MM.1S (cell line): ENCODE measurements at regions not wholly inside any gene's neighbourhood (a gene's known extent, or its start where the extent isn't known, plus 50 kb on each side); places are given as distances from the start of the nearest gene placed in this dataset.

Experiments used
- DNase-seq: peaks from one replicate; pipeline ENCODE4 v3.0.0-alpha.2; 2015
- H2AFZ ChIP-seq: fragments of 300-600 bp; sonication (generic); 2 replicates; pipeline ENCODE4 v1.6.0; 2016; ENCODE audit warnings: antibody characterized with exemption, low read length
- H3F3A ChIP-seq: fragments of 300-600 bp; sonication (generic); 2 replicates; pipeline ENCODE4 v1.6.1; 2016; ENCODE audit warnings: mild to moderate bottlenecking, antibody characterized with exemption, low read length, moderate library complexity, mixed read lengths; ENCODE audit not compliant: insufficient read depth
- H3K27ac ChIP-seq: fragments of 300-600 bp; sonication (generic); 2 replicates; pipeline ENCODE4 v1.5.1; 2016; ENCODE audit warnings: mild to moderate bottlenecking, low read length
- H3K27me3 ChIP-seq: fragments of 300-600 bp; sonication (generic); replicated peaks from 2 replicates; pipeline ENCODE4 v1.6.0; 2016; ENCODE audit warnings: low read length; ENCODE audit not compliant: insufficient read depth
- H3K36me3 ChIP-seq: fragments of 300-600 bp; sonication (generic); replicated peaks from 2 replicates; pipeline ENCODE4 v1.6.1; 2016; ENCODE audit warnings: mild to moderate bottlenecking, low read length, mixed read lengths; ENCODE audit not compliant: insufficient read depth
- H3K4me1 ChIP-seq: fragments of 300-600 bp; sonication (generic); 2 replicates; pipeline ENCODE4 v1.6.1; 2016; ENCODE audit warnings: low read length, mixed read lengths
- H3K4me2 ChIP-seq: fragments of 300-600 bp; sonication (generic); 2 replicates; pipeline ENCODE4 v1.6.0; 2016; ENCODE audit warnings: low read depth, low read length
- H3K4me3 ChIP-seq: fragments of 300-600 bp; sonication (generic); 2 replicates; pipeline ENCODE4 v1.5.1; 2016; ENCODE audit warnings: low read length, mixed read lengths
- H3K79me2 ChIP-seq: fragments of 300-600 bp; sonication (generic); 2 replicates; pipeline ENCODE4 v1.6.1; 2016; ENCODE audit warnings: mixed run types, low read length, mixed read lengths
- H3K9ac ChIP-seq: fragments of 300-600 bp; sonication (generic); 2 replicates; pipeline ENCODE4 v1.6.1; 2016; ENCODE audit warnings: low read length, mixed read lengths
- H3K9me2 ChIP-seq: fragments of 300-600 bp; sonication (generic); replicated peaks from 2 replicates; pipeline ENCODE4 v1.6.1; 2016; ENCODE audit warnings: mild to moderate bottlenecking, low read length, mixed read lengths; ENCODE audit not compliant: insufficient read depth
- H3K9me3 ChIP-seq: fragments of 300-600 bp; sonication (generic); replicated peaks from 2 replicates; pipeline ENCODE4 v1.6.1; 2016; ENCODE audit warnings: mild to moderate bottlenecking, low read length, mixed read lengths; ENCODE audit not compliant: insufficient read depth
- H4K20me1 ChIP-seq: fragments of 300-600 bp; sonication (generic); 2 replicates; pipeline ENCODE4 v1.6.1; 2016; ENCODE audit warnings: mild to moderate bottlenecking, low read length, moderate library complexity, mixed read lengths; ENCODE audit not compliant: insufficient read depth
- CTCF ChIP-seq: fragments of 300-600 bp; sonication (generic); IDR thresholded peaks from 2 replicates; pipeline ENCODE4 v1.5.1; 2016; ENCODE audit warnings: antibody characterized with exemption, low read length, mixed read lengths
- EZH2 ChIP-seq: fragments of 300-600 bp; sonication (generic); optimal IDR thresholded peaks from 2 replicates; pipeline ENCODE3; 2017; ENCODE audit warnings: low read depth, mild to moderate bottlenecking, antibody characterized with exemption, low read length, mixed read lengths
- EZH2phosphoT487 ChIP-seq: fragments of 300-600 bp; sonication (generic); IDR thresholded peaks from 2 replicates; pipeline ENCODE4 v1.6.1; 2018; ENCODE audit warnings: antibody characterized with exemption, low read length

GRCh38 chr7:51482976-51483375, 166.4 kb upstream of the COBL start:
- Histone ChIP-seq H3K79me2 (no peaks in the 10 kb centered on the region), H3K9ac (no peak overlapping the region), H3K27ac (no peak overlapping the region), H4K20me1 (no peaks in the 10 kb centered on the region), H3F3A (no peaks in the 10 kb centered on the region), H3K4me3 (no peak overlapping the region), H3K9me2 (no peaks in the 10 kb centered on the region), H3K27me3 (no peaks in the 10 kb centered on the region), H3K4me2 (no peak overlapping the region), H3K4me1 (no peaks in the 10 kb centered on the region), H2AFZ (no peak overlapping the region), H3K36me3 (no peaks in the 10 kb centered on the region), H3K9me3 (no peaks in the 10 kb centered on the region)
- no peak for DNase-seq
- TF ChIP-seq CTCF (no peak), EZH2 (no peak), EZH2phosphoT487 (no peak)

- no peaks in the 10 kb centered on the region for H4K20me1 ChIP-seq
- no peaks in the 10 kb centered on the region for H3K9me2 ChIP-seq
- H3K4me3 ChIP-seq: no peak overlapping the region
- no peak overlapping the region for H3K4me2 ChIP-seq
- no peaks in the 10 kb centered on the region for H3K36me3 ChIP-seq
- no peaks in the 10 kb centered on the region for H3K4me1 ChIP-seq
- TF ChIP-seq CTCF (no peak), EZH2phosphoT487 (no peak), EZH2 (no peak)
- no peak overlapping the region for H2AFZ ChIP-seq
- H3K9ac ChIP-seq: no peak overlapping the region
- H3K79me2 ChIP-seq: no peaks in the 10 kb centered on the region
- no peaks in the 10 kb centered on the region for H3K9me3 ChIP-seq
- no peaks in the 10 kb centered on the region for H3F3A ChIP-seq
- no peak overlapping the region for H3K27ac ChIP-seq
- no peaks in the 10 kb centered on the region for H3K27me3 ChIP-seq
- no peak for DNase-seq
Observed at GRCh38 chr7:51481421-51481820, 164.8 kb upstream of the COBL start.

- Histone ChIP-seq H3K36me3 (no peaks in the 10 kb centered on the region), H3K9me2 (no peaks in the 10 kb centered on the region), H3K27me3 (no peaks in the 10 kb centered on the region), H4K20me1 (no peaks in the 10 kb centered on the region), H2AFZ (no peak overlapping the region), H3K79me2 (no peaks in the 10 kb centered on the region), H3K4me3 (no peak overlapping the region), H3K4me2 (no peak overlapping the region), H3K9ac (no peak overlapping the region), H3K4me1 (no peaks in the 10 kb centered on the region), H3F3A (no peaks in the 10 kb centered on the region), H3K9me3 (no peaks in the 10 kb centered on the region), H3K27ac (no peak overlapping the region)
- no peak for TF ChIP-seq EZH2phosphoT487
- no peak for TF ChIP-seq EZH2
- TF ChIP-seq CTCF: no peak
- no peak for DNase-seq
Observed at GRCh38 chr7:51477819-51478218, 161.2 kb upstream of the COBL start.
